Lung (tissue), 11 donors: ENCODE measurements at regions not wholly inside any gene's neighbourhood (a gene's known extent, or its start where the extent isn't known, plus 50 kb on each side); places are given as distances from the start of the nearest gene placed in this dataset.

ENCODE experiments used
- ATAC-seq: fragments of 200-7000 bp; cut with Tn5 transposase; one replicate; pipeline ENCODE4 v1.9.1; 2020; ENCODE audit warnings: moderate number of reproducible peaks; ENCODE audit not compliant: insufficient read depth, low FRiP score
- DNase-seq, 3 donors: peaks; one replicate each; pipeline ENCODE4 v3.0.0-alpha.2; 2013 to 2017
- H3K27ac ChIP-seq, 2 donors: one replicate each; pipeline ENCODE4 v1.5.1; 2013; ENCODE audit warnings: mild to moderate bottlenecking in 2 of 2, moderate library complexity in 2 of 2, control low read depth in 1 of 2, inconsistent platforms in 1 of 2, low read depth in 1 of 2, low read length in 1 of 2
- H3K27me3 ChIP-seq, 3 donors: one replicate each; pipeline ENCODE4 v1.5.1; 2013; ENCODE audit warnings: low read length in 2 of 3; ENCODE audit not compliant: control insufficient read depth in 3 of 3, insufficient read depth in 3 of 3
- H3K36me3 ChIP-seq, 4 donors: one replicate each; pipeline ENCODE4 v1.5.1; 2013; ENCODE audit warnings: low read length in 4 of 4, mild to moderate bottlenecking in 1 of 4, moderate library complexity in 1 of 4; ENCODE audit not compliant: control insufficient read depth in 4 of 4, insufficient read depth in 4 of 4
- H3K4me1 ChIP-seq, 5 donors: one replicate each; pipeline ENCODE4 v1.5.1; 2013; ENCODE audit warnings: low read length in 5 of 5, mild to moderate bottlenecking in 2 of 5, moderate library complexity in 1 of 5; ENCODE audit not compliant: control insufficient read depth in 5 of 5, insufficient read depth in 5 of 5
- H3K4me3 ChIP-seq: one replicate; pipeline ENCODE4 v1.5.1; 2013; ENCODE audit warnings: mild to moderate bottlenecking, control low read depth, moderate library complexity
- H3K9ac ChIP-seq, 2 donors: one replicate each; pipeline ENCODE4 v1.5.1; 2013; ENCODE audit warnings: low read length in 2 of 2, control low read depth in 1 of 2; ENCODE audit not compliant: insufficient read depth in 1 of 2
- H3K9me3 ChIP-seq, 4 donors: one replicate each; pipeline ENCODE4 v1.5.1; 2013; ENCODE audit warnings: low read length in 3 of 4, mild to moderate bottlenecking in 1 of 4, moderate library complexity in 1 of 4; ENCODE audit not compliant: control insufficient read depth in 4 of 4, insufficient read depth in 3 of 4
- CTCF ChIP-seq: IDR thresholded peaks from 2 replicates; pipeline ENCODE4 v1.5.1; 2012; ENCODE audit warnings: mild to moderate bottlenecking; ENCODE audit errors: control extremely low read depth, extremely low read depth
- WGBS, 2 donors: extraction: QIAGEN DNeasy Blood & Tissue Kit; methylation state at CpG; one replicate each; pipeline ENCODE4 v1.1.7; 2013; 5-methylcytosine and 5-hydroxymethylcytosine counted together
- donor health status: control.
- donor health status: control.
- donor health status: Bipolar disorder and iron deficiency.
- donor health status: healthy.
- donor health status: DM: yes; HTN: yes; CAD: no.

GRCh38 chr9:124206391-124206790 is 51.4 kb upstream of the NEK6 start:
- H3K27me3 ChIP-seq = no peaks in the 10 kb centered on the region
- H3K4me3 ChIP-seq = no peak overlapping the region
- 77 to 90% methylated on average over 2 of the region's 2 CpGs for WGBS, 2 donors
- no peak for ATAC-seq
- H3K4me1 ChIP-seq = no peaks in the 10 kb centered on the region
- peaks cover 0 to 5% (median 0%) of the 10 kb centered on the region in 4 donors for H3K9me3 ChIP-seq
- no peak for DNase-seq
- H3K36me3 ChIP-seq = no peaks in the 10 kb centered on the region
- no peak overlapping the region for H3K9ac ChIP-seq
- H3K27ac ChIP-seq = no peak overlapping the region
- no peak for TF ChIP-seq CTCF
